ENCODE measurements at regions not wholly inside any gene's neighbourhood (a gene's known extent, or its start where the extent isn't known, plus 50 kb on each side); places are given as distances from the start of the nearest gene placed in this dataset.

DNA sequence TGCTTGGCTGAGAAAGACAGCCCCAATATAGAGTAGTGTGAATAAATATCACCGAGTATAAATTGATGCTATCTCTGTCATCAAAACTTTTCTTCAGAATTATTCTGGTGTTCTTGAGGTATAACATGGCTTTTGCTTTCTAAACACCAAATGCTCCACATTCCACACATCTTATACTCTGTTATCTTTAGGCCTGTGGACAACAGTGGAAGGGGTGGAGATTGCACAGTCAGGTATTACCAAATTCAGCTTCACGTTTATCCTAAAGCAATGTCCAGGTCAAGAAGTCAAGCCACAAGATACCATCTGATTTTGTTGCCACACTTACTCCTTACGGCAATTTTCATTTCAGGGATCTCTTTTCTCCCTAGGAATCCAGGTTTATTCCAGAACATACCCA is 394.8 kb downstream of the SI start:
- no peaks in the 10 kb centered on the region for H3K27me3 ChIP-seq (ENCODE audit: control insufficient read depth in 1 of 2, insufficient read depth in 2 of 2, low read length in 2 of 2)
- H3K27ac ChIP-seq (ENCODE audit: low read length): no peak overlapping the region
- no peaks in the 10 kb centered on the region for H3K4me1 ChIP-seq (ENCODE audit: control insufficient read depth, insufficient read depth, low read length)
- no peak overlapping the region for H3K9ac ChIP-seq (ENCODE audit: low read length in 2 of 2)
- H3K9me3 ChIP-seq (ENCODE audit: control insufficient read depth in 2 of 2, low read length in 2 of 2): no peaks in the 10 kb centered on the region
- H3K36me3 ChIP-seq (ENCODE audit: control insufficient read depth in 2 of 2, insufficient read depth in 2 of 2, low read length in 2 of 2): no peaks in the 10 kb centered on the region
- no peak overlapping the region for H3K4me3 ChIP-seq (ENCODE audit: low read length in 2 of 2)

DNA sequence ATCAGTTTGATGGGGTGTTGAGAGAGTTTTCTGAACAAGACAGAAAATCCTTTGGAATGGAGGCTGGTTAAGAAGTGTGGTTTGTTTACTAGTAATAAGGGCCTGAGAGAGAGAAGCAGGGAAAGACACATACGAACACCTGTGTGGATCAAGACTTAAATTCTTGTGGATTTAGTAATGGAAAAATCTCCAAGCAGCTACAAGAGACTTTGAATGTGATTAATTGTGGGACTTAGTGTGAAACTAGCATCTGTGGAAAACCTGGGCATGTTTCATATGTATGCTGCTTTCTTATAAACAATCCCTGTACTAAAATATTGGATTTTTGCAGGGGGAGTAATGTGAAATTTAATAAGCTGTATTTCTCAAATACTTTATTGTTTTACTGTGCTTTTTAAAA is 399.1 kb downstream of the SI start:
- no peaks in the 10 kb centered on the region for H3K36me3 ChIP-seq (ENCODE audit: control insufficient read depth in 2 of 2, insufficient read depth in 2 of 2, low read length in 2 of 2)
- H3K27me3 ChIP-seq (ENCODE audit: control insufficient read depth in 1 of 2, insufficient read depth in 2 of 2, low read length in 2 of 2): no peaks in the 10 kb centered on the region
- no peaks in the 10 kb centered on the region for H3K4me1 ChIP-seq (ENCODE audit: control insufficient read depth, insufficient read depth, low read length)
- H3K9ac ChIP-seq (ENCODE audit: low read length in 2 of 2): no peak overlapping the region
- no peak overlapping the region for H3K27ac ChIP-seq (ENCODE audit: low read length)
- no peaks in the 10 kb centered on the region for H3K9me3 ChIP-seq (ENCODE audit: control insufficient read depth in 2 of 2, low read length in 2 of 2)
- H3K4me3 ChIP-seq (ENCODE audit: low read length in 2 of 2): no peak overlapping the region

DNA sequence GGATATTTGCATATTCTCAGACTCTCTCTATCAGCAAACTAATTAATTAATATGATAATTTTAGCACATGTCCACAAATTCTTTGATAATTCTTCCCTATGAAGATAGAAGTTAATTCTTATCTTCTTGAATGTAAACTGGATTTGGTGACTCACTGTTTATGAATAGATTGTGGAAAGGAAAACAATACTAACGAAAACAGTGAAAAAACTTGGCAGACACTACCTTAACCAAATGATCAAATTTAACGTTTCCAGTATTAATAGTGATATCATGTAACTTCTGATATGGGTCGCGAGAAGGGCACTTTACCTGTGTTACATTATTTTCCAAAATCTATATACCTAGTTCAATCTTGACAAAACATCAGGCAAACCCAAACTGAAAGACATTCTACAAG is 401.0 kb downstream of the SI start:
- H3K9ac ChIP-seq (ENCODE audit: low read length in 2 of 2): no peak overlapping the region
- no peak overlapping the region for H3K4me3 ChIP-seq (ENCODE audit: low read length in 2 of 2)
- H3K9me3 ChIP-seq (ENCODE audit: control insufficient read depth in 2 of 2, low read length in 2 of 2): no peaks in the 10 kb centered on the region
- H3K27ac ChIP-seq (ENCODE audit: low read length): no peak overlapping the region
- no peaks in the 10 kb centered on the region for H3K27me3 ChIP-seq (ENCODE audit: control insufficient read depth in 1 of 2, insufficient read depth in 2 of 2, low read length in 2 of 2)
- no peaks in the 10 kb centered on the region for H3K36me3 ChIP-seq (ENCODE audit: control insufficient read depth in 2 of 2, insufficient read depth in 2 of 2, low read length in 2 of 2)
- no peaks in the 10 kb centered on the region for H3K4me1 ChIP-seq (ENCODE audit: control insufficient read depth, insufficient read depth, low read length)

DNA sequence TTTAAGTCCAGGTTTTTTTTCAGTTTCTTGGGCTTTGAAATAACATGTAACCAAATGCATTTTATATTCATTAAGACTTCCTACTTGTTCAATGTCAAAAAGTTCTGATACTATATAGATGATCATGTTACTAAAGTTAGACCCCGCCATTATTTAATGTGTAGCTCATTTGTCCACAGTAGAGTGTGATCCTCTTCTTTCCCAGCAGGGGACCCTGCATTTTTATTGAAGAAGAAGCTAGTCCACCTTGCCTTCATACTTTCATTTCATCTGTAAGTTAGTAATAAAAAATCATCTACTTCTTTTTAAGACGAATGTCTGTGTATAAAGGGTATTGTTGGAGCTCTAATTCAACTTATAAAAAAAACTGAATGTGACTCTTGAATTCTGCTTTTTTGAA is 404.6 kb downstream of the SI start:
- Histone ChIP-seq H3K9me3 (ENCODE audit: control insufficient read depth in 2 of 2, low read length in 2 of 2) (no peaks in the 10 kb centered on the region), H3K36me3 (ENCODE audit: control insufficient read depth in 2 of 2, insufficient read depth in 2 of 2, low read length in 2 of 2) (no peaks in the 10 kb centered on the region), H3K4me1 (ENCODE audit: control insufficient read depth, insufficient read depth, low read length) (no peaks in the 10 kb centered on the region), H3K9ac (ENCODE audit: low read length in 2 of 2) (no peak overlapping the region), H3K4me3 (ENCODE audit: low read length in 2 of 2) (no peak overlapping the region), H3K27ac (ENCODE audit: low read length) (no peak overlapping the region), H3K27me3 (ENCODE audit: control insufficient read depth in 1 of 2, insufficient read depth in 2 of 2, low read length in 2 of 2) (no peaks in the 10 kb centered on the region)

DNA sequence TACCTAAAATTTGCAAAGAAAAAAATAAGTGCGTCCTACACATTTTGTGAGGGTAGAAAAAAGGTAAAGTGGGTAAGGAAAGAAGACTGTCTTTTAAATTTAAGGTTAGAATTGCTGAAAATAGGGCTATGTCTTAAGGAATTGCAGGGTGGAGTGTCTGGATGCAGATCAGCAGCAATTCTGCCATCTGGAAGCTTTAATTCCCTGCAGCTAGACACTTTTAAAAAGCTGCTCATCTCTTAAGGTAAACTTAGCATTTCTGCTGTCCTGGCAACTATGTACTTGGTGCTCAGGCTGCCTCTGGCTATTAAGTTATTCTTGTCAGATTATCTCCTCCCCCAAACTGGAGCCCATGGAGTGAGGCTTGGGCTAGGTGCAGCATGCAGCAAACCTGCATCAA is 420.2 kb downstream of the SI start:
- no peaks in the 10 kb centered on the region for H3K27me3 ChIP-seq (ENCODE audit: control insufficient read depth in 1 of 2, insufficient read depth in 2 of 2, low read length in 2 of 2)
- H3K9ac ChIP-seq (ENCODE audit: low read length in 2 of 2): no peak overlapping the region
- H3K36me3 ChIP-seq (ENCODE audit: control insufficient read depth in 2 of 2, insufficient read depth in 2 of 2, low read length in 2 of 2): no peaks in the 10 kb centered on the region
- H3K27ac ChIP-seq (ENCODE audit: low read length): no peak overlapping the region
- H3K9me3 ChIP-seq (ENCODE audit: control insufficient read depth in 2 of 2, low read length in 2 of 2): no peaks in the 10 kb centered on the region
- H3K4me3 ChIP-seq (ENCODE audit: low read length in 2 of 2): no peak overlapping the region
- H3K4me1 ChIP-seq (ENCODE audit: control insufficient read depth, insufficient read depth, low read length): no peaks in the 10 kb centered on the region

DNA sequence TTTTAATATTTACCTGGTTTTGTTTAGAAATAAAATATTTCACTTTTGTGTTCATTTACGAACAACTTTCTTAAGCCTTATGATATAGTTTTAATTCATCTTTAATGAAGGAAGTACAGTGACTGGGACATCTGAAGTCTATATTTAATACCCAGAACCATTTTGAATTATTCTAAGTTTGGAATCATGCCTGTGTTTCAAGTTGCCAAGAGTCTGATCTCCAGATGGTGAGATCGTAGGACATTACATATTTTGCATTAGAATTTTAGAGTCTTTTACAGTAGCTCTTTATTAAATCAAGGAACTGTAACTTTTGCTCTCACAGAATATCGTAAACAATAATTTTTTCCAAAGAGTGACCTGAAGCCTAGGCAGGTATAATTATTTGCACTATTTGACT is 420.7 kb downstream of the SI start:
- H3K4me1 ChIP-seq (ENCODE audit: control insufficient read depth, insufficient read depth, low read length): no peaks in the 10 kb centered on the region
- H3K9me3 ChIP-seq (ENCODE audit: control insufficient read depth in 2 of 2, low read length in 2 of 2): no peaks in the 10 kb centered on the region
- no peaks in the 10 kb centered on the region for H3K27me3 ChIP-seq (ENCODE audit: control insufficient read depth in 1 of 2, insufficient read depth in 2 of 2, low read length in 2 of 2)
- H3K4me3 ChIP-seq (ENCODE audit: low read length in 2 of 2): no peak overlapping the region
- H3K36me3 ChIP-seq (ENCODE audit: control insufficient read depth in 2 of 2, insufficient read depth in 2 of 2, low read length in 2 of 2): no peaks in the 10 kb centered on the region
- H3K27ac ChIP-seq (ENCODE audit: low read length): no peak overlapping the region
- no peak overlapping the region for H3K9ac ChIP-seq (ENCODE audit: low read length in 2 of 2)

DNA sequence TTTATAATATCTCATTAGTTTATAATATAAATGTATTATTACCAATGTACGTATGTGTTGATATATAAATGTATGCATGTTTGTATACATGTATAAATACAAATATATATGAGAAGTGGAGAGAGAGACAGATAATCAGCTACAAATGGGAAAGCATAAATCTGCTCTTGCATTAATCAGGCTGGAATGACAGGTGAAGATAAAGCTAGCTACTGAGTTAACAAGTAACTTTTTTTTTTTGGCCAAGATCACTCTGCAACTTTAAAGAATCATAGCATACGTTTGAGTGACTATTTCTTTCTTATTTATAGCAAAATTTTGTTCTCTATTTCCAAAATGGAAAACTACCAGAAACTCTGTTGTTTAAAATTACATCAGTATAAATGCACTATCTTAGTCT is 422.8 kb downstream of the SI start:
- H3K4me1 ChIP-seq (ENCODE audit: control insufficient read depth, insufficient read depth, low read length): no peaks in the 10 kb centered on the region
- no peaks in the 10 kb centered on the region for H3K27me3 ChIP-seq (ENCODE audit: control insufficient read depth in 1 of 2, insufficient read depth in 2 of 2, low read length in 2 of 2)
- H3K36me3 ChIP-seq (ENCODE audit: control insufficient read depth in 2 of 2, insufficient read depth in 2 of 2, low read length in 2 of 2): no peaks in the 10 kb centered on the region

DNA sequence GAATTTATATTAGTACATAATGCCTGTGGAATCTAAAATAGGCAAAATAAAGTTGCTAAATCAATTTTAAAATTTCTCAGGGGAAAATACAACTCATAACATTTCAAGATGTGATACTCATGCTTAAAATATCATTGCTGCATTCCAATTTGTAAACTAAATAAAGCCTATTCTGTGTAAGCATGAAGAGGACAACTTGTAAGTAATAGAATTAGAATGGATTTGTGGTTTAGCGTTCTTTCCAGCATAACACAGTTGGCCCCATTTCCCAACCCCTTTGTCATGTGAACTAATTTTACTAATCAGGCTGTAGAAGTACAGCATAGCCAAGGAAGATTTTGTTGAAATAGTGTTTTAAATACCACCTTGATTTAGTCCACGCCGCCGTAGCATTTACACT is 437.2 kb downstream of the SI start:
- H3K4me3 ChIP-seq (ENCODE audit: low read length in 2 of 2): no peak overlapping the region
- H3K27ac ChIP-seq (ENCODE audit: low read length): no peak overlapping the region
- H3K9me3 ChIP-seq (ENCODE audit: control insufficient read depth in 2 of 2, low read length in 2 of 2): no peaks in the 10 kb centered on the region
- no peaks in the 10 kb centered on the region for H3K4me1 ChIP-seq (ENCODE audit: control insufficient read depth, insufficient read depth, low read length)
- H3K36me3 ChIP-seq (ENCODE audit: control insufficient read depth in 2 of 2, insufficient read depth in 2 of 2, low read length in 2 of 2): no peaks in the 10 kb centered on the region
- H3K9ac ChIP-seq (ENCODE audit: low read length in 2 of 2): no peak overlapping the region
- no peaks in the 10 kb centered on the region for H3K27me3 ChIP-seq (ENCODE audit: control insufficient read depth in 1 of 2, insufficient read depth in 2 of 2, low read length in 2 of 2)

More for the DNA sequence above, 422.8 kb downstream of the SI start:
- Histone ChIP-seq H3K27ac (ENCODE audit: low read length) (no peak overlapping the region), H3K4me3 (ENCODE audit: low read length in 2 of 2) (no peak overlapping the region), H3K9ac (ENCODE audit: low read length in 2 of 2) (no peak overlapping the region), H3K9me3 (ENCODE audit: control insufficient read depth in 2 of 2, low read length in 2 of 2) (no peaks in the 10 kb centered on the region)

DNA sequence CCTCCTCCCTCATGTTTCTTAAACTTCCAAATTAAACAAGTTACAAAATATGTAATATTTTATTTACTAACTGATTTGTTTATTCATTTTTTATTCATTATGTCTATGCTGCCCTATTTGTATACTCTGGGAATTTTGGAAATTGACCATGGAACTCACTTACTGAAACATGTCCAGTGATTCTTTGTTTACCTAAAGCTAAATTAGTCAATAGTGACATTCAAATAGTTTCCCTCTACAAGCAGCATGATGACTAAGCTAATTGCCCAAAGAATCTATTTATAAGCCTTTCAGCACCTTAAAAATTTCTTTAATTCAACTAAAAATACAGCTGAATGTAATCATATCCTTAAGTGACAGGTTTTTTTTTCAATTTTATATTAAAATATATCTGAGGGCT is 437.7 kb downstream of the SI start:
- Histone ChIP-seq H3K4me1 (ENCODE audit: control insufficient read depth, insufficient read depth, low read length) (no peaks in the 10 kb centered on the region), H3K36me3 (ENCODE audit: control insufficient read depth in 2 of 2, insufficient read depth in 2 of 2, low read length in 2 of 2) (no peaks in the 10 kb centered on the region), H3K4me3 (ENCODE audit: low read length in 2 of 2) (no peak overlapping the region), H3K27ac (ENCODE audit: low read length) (no peak overlapping the region), H3K9ac (ENCODE audit: low read length in 2 of 2) (no peak overlapping the region), H3K9me3 (ENCODE audit: control insufficient read depth in 2 of 2, low read length in 2 of 2) (no peaks in the 10 kb centered on the region), H3K27me3 (ENCODE audit: control insufficient read depth in 1 of 2, insufficient read depth in 2 of 2, low read length in 2 of 2) (no peaks in the 10 kb centered on the region)

DNA sequence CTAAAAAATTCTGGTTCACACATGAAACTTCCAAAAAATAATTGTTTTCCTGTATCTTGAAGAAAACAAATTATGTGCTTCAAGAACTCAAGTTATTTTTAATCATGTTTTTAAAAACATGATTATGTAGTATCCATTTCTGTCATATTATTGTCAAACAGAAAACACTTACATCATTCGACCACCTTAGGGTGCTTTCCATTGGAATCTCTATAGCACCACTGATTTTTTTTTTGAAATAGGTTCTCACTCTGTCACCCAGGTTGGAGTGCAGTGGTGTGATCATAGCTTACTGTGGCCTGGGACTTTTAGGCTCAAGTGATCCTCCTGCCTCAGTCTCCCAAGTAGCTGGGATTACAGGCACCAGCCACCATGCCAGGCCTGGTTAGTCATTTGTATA is 457.3 kb downstream of the SI start:
- H3K9me3 ChIP-seq (ENCODE audit: control insufficient read depth in 2 of 2, low read length in 2 of 2): no peaks in the 10 kb centered on the region
- H3K4me3 ChIP-seq (ENCODE audit: low read length in 2 of 2): no peak overlapping the region
- no peak overlapping the region for H3K27ac ChIP-seq (ENCODE audit: low read length)
- no peaks in the 10 kb centered on the region for H3K27me3 ChIP-seq (ENCODE audit: control insufficient read depth in 1 of 2, insufficient read depth in 2 of 2, low read length in 2 of 2)
- no peaks in the 10 kb centered on the region for H3K4me1 ChIP-seq (ENCODE audit: control insufficient read depth, insufficient read depth, low read length)
- no peak overlapping the region for H3K9ac ChIP-seq (ENCODE audit: low read length in 2 of 2)
- H3K36me3 ChIP-seq (ENCODE audit: control insufficient read depth in 2 of 2, insufficient read depth in 2 of 2, low read length in 2 of 2): no peaks in the 10 kb centered on the region

DNA sequence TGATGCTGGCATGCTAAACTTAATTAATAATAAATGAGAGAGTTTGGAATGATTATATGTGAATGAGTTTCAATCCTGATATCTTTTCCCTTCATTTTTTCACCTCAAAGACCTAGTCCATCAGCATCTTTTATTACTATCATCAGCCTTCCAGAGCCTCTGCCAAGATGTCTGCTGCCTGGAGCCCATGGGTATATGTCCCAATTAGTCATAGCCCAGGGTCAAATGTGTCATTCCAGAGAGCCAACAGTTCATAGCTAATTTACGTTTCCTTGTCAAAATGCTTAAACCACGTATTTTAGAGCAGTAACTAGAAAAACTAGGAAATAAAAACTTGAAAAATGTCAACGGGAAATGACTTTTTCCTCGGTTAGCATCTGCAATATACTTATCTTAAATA is 457.9 kb downstream of the SI start:
- H3K9me3 ChIP-seq (ENCODE audit: control insufficient read depth in 2 of 2, low read length in 2 of 2): no peaks in the 10 kb centered on the region
- no peaks in the 10 kb centered on the region for H3K4me1 ChIP-seq (ENCODE audit: control insufficient read depth, insufficient read depth, low read length)
- no peak overlapping the region for H3K27ac ChIP-seq (ENCODE audit: low read length)
- H3K9ac ChIP-seq (ENCODE audit: low read length in 2 of 2): no peak overlapping the region
- no peaks in the 10 kb centered on the region for H3K27me3 ChIP-seq (ENCODE audit: control insufficient read depth in 1 of 2, insufficient read depth in 2 of 2, low read length in 2 of 2)
- H3K36me3 ChIP-seq (ENCODE audit: control insufficient read depth in 2 of 2, insufficient read depth in 2 of 2, low read length in 2 of 2): no peaks in the 10 kb centered on the region
- H3K4me3 ChIP-seq (ENCODE audit: low read length in 2 of 2): no peak overlapping the region

DNA sequence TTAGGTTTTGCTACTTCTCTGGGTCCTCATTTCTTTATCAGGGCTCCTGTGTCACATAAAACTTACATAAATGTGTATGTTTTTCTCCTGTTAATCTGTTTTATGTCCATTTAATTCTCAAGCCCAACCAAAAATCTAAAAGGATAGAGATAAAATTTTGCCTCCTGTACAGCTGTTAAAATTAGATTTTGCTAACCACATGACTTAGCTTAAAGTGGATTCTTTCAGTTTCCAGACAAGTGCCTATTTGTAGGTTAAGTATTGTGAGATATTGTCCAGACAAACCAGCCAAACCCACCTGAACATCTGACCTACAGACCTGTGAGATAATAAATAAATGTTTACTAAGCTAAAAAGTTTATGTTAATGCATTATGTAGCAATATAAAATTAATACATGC is 465.5 kb downstream of the SI start:
- Histone ChIP-seq H3K27ac (ENCODE audit: low read length) (no peak overlapping the region), H3K9ac (ENCODE audit: low read length in 2 of 2) (no peak overlapping the region), H3K9me3 (ENCODE audit: control insufficient read depth in 2 of 2, low read length in 2 of 2) (no peaks in the 10 kb centered on the region), H3K4me3 (ENCODE audit: low read length in 2 of 2) (no peak overlapping the region), H3K27me3 (ENCODE audit: control insufficient read depth in 1 of 2, insufficient read depth in 2 of 2, low read length in 2 of 2) (no peaks in the 10 kb centered on the region), H3K36me3 (ENCODE audit: control insufficient read depth in 2 of 2, insufficient read depth in 2 of 2, low read length in 2 of 2) (no peaks in the 10 kb centered on the region), H3K4me1 (ENCODE audit: control insufficient read depth, insufficient read depth, low read length) (no peaks in the 10 kb centered on the region)
